Prostate gland (tissue), 2 donors: ENCODE measurements at regions not wholly inside any gene's neighbourhood (a gene's known extent, or its start where the extent isn't known, plus 50 kb on each side); places are given as distances from the start of the nearest gene placed in this dataset.

Experiments used
- CTCF ChIP-seq, 4 experiments: fragments of 200-600 bp in 2 of 4; fragments of 450-650 bp in 2 of 4; sonication (generic) in 2 of 4; IDR thresholded peaks; 1 replicate in 3 of 4; 2 replicates in 1 of 4; pipeline ENCODE4 v1.5.1; 2016 to 2019; ENCODE audit warnings: antibody characterized with exemption in 4 of 4, mild to moderate bottlenecking in 2 of 4, moderate library complexity in 2 of 4
- POLR2A ChIP-seq: fragments of 450-650 bp; IDR thresholded peaks from one replicate; pipeline ENCODE4 v1.6.1; 2016; ENCODE audit warnings: antibody characterized with exemption, mild to moderate bottlenecking
- POLR2AphosphoS5 ChIP-seq: sonication (generic); formaldehyde crosslinking; IDR thresholded peaks from one replicate; pipeline ENCODE4 v1.6.1; 2017; ENCODE audit warnings: antibody characterized with exemption

- TF ChIP-seq CTCF (IDR thresholded peaks at IDR 0.05), result no peak
- TF ChIP-seq POLR2A, result no peak
- no peak for TF ChIP-seq POLR2AphosphoS5
These were observed 936.3 kb downstream of the CENPC start for GRCh38 chr4:66609014-66609413.
